Immature natural killer cell (primary cell): ENCODE measurements at regions not wholly inside any gene's neighbourhood (a gene's known extent, or its start where the extent isn't known, plus 50 kb on each side); places are given as distances from the start of the nearest gene placed in this dataset.
"Not testable (repeated sequence)": the region's sequence is repeated elsewhere in the genome, so short reads cannot be mapped to it uniquely, and the experiment has no call there.

Source experiments
- DNase-seq, 3 donors: peaks; one replicate each; pipeline ENCODE4 v3.0.0; 2022; ENCODE audit warnings: mixed read lengths in 1 of 3
- H3K27ac Mint-ChIP-seq, 6 donors: one replicate each; pipeline ENCODE4 v1.8.0; 2020; ENCODE audit warnings: mixed read lengths in 6 of 6, mild to moderate bottlenecking in 5 of 6, inconsistent platforms in 4 of 6, moderate library complexity in 3 of 6
- H3K27me3 Mint-ChIP-seq, 3 donors: one replicate each; pipeline ENCODE4 v1.8.0; 2020 to 2021; ENCODE audit warnings: low read depth in 3 of 3, mild to moderate bottlenecking in 3 of 3, mixed read lengths in 3 of 3, moderate library complexity in 3 of 3, inconsistent platforms in 1 of 3
- H3K36me3 Mint-ChIP-seq, 3 donors: one replicate each; pipeline ENCODE4 v1.8.0; 2020; ENCODE audit warnings: mixed read lengths in 3 of 3, inconsistent platforms in 2 of 3, mild to moderate bottlenecking in 2 of 3
- H3K4me1 Mint-ChIP-seq, 2 donors: one replicate each; pipeline ENCODE4 v1.8.0; 2020; ENCODE audit warnings: inconsistent platforms in 2 of 2, mild to moderate bottlenecking in 2 of 2, mixed read lengths in 2 of 2, moderate library complexity in 1 of 2
- H3K4me3 Mint-ChIP-seq, 5 donors: one replicate each; pipeline ENCODE4 v1.8.0; 2020; ENCODE audit warnings: mild to moderate bottlenecking in 5 of 5, mixed read lengths in 5 of 5, inconsistent platforms in 3 of 5, moderate library complexity in 3 of 5
- H3K9me3 Mint-ChIP-seq, 6 donors: one replicate each; pipeline ENCODE4 v1.8.0; 2020; ENCODE audit warnings: mild to moderate bottlenecking in 6 of 6, mixed read lengths in 6 of 6, inconsistent platforms in 4 of 6, moderate library complexity in 3 of 6

GRCh38 chr14:53362916-53363315 lies 209.8 kb upstream of the DDHD1 start:
- H3K4me1 Mint-ChIP-seq, H3K27me3 Mint-ChIP-seq, H3K27ac Mint-ChIP-seq, H3K9me3 Mint-ChIP-seq, H3K4me3 Mint-ChIP-seq, DNase-seq: not testable (repeated sequence)
- H3K36me3 Mint-ChIP-seq, result peaks cover 0 to 10% (median 4%) of the 10 kb centered on the region in 3 donors

GRCh38 chr14:53360829-53361228 lies 207.7 kb upstream of the DDHD1 start:
- peaks cover 0 to 2% (median 0%) of the 10 kb centered on the region in 6 donors for H3K9me3 Mint-ChIP-seq
- peaks cover 0 to 10% (median 4%) of the 10 kb centered on the region in 3 donors for H3K36me3 Mint-ChIP-seq
- no peak overlapping the region for H3K27ac Mint-ChIP-seq
- no peak overlapping the region for H3K4me3 Mint-ChIP-seq
- DNase-seq, result no peak
- H3K4me1 Mint-ChIP-seq, result no peaks in the 10 kb centered on the region
- peaks cover 0 to 3% (median 0%) of the 10 kb centered on the region in 3 donors for H3K27me3 Mint-ChIP-seq

GRCh38 chr14:53358166-53358565 lies 205.0 kb upstream of the DDHD1 start:
- DNase-seq, result no peak
- H3K36me3 Mint-ChIP-seq, result peaks cover 0 to 10% (median 8%) of the 10 kb centered on the region in 3 donors
- H3K27ac Mint-ChIP-seq, result no peak overlapping the region
- H3K9me3 Mint-ChIP-seq, result peaks cover 0 to 2% (median 0%) of the 10 kb centered on the region in 6 donors
- no peak overlapping the region for H3K4me3 Mint-ChIP-seq
- H3K27me3 Mint-ChIP-seq, result peaks cover 0 to 3% (median 0%) of the 10 kb centered on the region in 3 donors
- H3K4me1 Mint-ChIP-seq, result peaks cover 1 to 6% of the 10 kb centered on the region in 2 donors

- no peak for DNase-seq
- Mint-ChIP-seq H3K9me3 (peaks cover 0 to 2% (median 0%) of the 10 kb centered on the region in 6 donors), H3K27ac (no peak overlapping the region), H3K36me3 (peaks cover 4 to 8% (median 6%) of the 10 kb centered on the region in 3 donors), H3K4me3 (no peak overlapping the region), H3K4me1 (peaks cover 1 to 6% of the 10 kb centered on the region in 2 donors), H3K27me3 (peaks cover 0 to 3% (median 0%) of the 10 kb centered on the region in 3 donors)
These were observed 203.4 kb upstream of the DDHD1 start for GRCh38 chr14:53356361-53357150.

GRCh38 chr14:53355581-53356112 lies 202.5 kb upstream of the DDHD1 start:
- H3K27ac Mint-ChIP-seq, result no peak overlapping the region

GRCh38 chr14:53354336-53354735 lies 201.2 kb upstream of the DDHD1 start:
- Mint-ChIP-seq H3K36me3 (peaks cover 4 to 11% (median 7%) of the 10 kb centered on the region in 3 donors), H3K27me3 (peaks cover 0 to 2% (median 0%) of the 10 kb centered on the region in 3 donors), H3K4me1 (peaks cover 1 to 6% of the 10 kb centered on the region in 2 donors), H3K9me3 (peaks cover 0 to 2% (median 0%) of the 10 kb centered on the region in 6 donors), H3K27ac (no peak overlapping the region), H3K4me3 (no peak overlapping the region)
- DNase-seq, result no peak

More at GRCh38 chr14:53355581-53356112, 202.5 kb upstream of the DDHD1 start:
- H3K4me1 Mint-ChIP-seq, result peaks cover 1 to 6% of the 10 kb centered on the region in 2 donors
- H3K4me3 Mint-ChIP-seq, result no peak overlapping the region
- peaks cover 4 to 10% (median 10%) of the 10 kb centered on the region in 3 donors for H3K36me3 Mint-ChIP-seq
- H3K27me3 Mint-ChIP-seq, result peaks cover 0 to 3% (median 0%) of the 10 kb centered on the region in 3 donors
- no peak for DNase-seq
- peaks cover 0 to 2% (median 0%) of the 10 kb centered on the region in 6 donors for H3K9me3 Mint-ChIP-seq

- Mint-ChIP-seq H3K36me3 (peaks cover 4 to 8% (median 4%) of the 10 kb centered on the region in 3 donors), H3K27me3 (peaks cover 0 to 2% (median 0%) of the 10 kb centered on the region in 3 donors), H3K4me1 (peaks cover 1 to 6% of the 10 kb centered on the region in 2 donors), H3K4me3 (no peak overlapping the region), H3K27ac (no peak overlapping the region), H3K9me3 (no peaks in the 10 kb centered on the region)
- DNase-seq, result no peak
These were observed 197.7 kb upstream of the DDHD1 start for GRCh38 chr14:53350866-53351265.

GRCh38 chr14:53350429-53350828 lies 197.3 kb upstream of the DDHD1 start:
- no peak overlapping the region for H3K27ac Mint-ChIP-seq
- no peak overlapping the region for H3K4me3 Mint-ChIP-seq
- H3K36me3 Mint-ChIP-seq, result peaks cover 4 to 8% (median 4%) of the 10 kb centered on the region in 3 donors
- peaks cover 0 to 2% (median 0%) of the 10 kb centered on the region in 3 donors for H3K27me3 Mint-ChIP-seq
- H3K9me3 Mint-ChIP-seq, result no peaks in the 10 kb centered on the region
- DNase-seq, result no peak
- H3K4me1 Mint-ChIP-seq, result peaks cover under 1 to 3% of the 10 kb centered on the region in 2 donors

GRCh38 chr14:53346988-53347387 lies 193.9 kb upstream of the DDHD1 start:
- DNase-seq, result no peak
- H3K4me1 Mint-ChIP-seq, result no peaks in the 10 kb centered on the region
- peaks cover under 1 to 4% (median 4%) of the 10 kb centered on the region in 3 donors for H3K36me3 Mint-ChIP-seq
- no peak overlapping the region for H3K4me3 Mint-ChIP-seq
- no peak overlapping the region for H3K27ac Mint-ChIP-seq
- H3K9me3 Mint-ChIP-seq, result no peaks in the 10 kb centered on the region
- peaks cover 0 to 2% (median 0%) of the 10 kb centered on the region in 3 donors for H3K27me3 Mint-ChIP-seq

- Mint-ChIP-seq H3K4me1 (no peaks in the 10 kb centered on the region), H3K27ac (no peak overlapping the region), H3K27me3 (peaks cover 0 to 2% (median 0%) of the 10 kb centered on the region in 3 donors), H3K36me3 (no peaks in the 10 kb centered on the region), H3K9me3 (peaks cover 0 to 2% (median 0%) of the 10 kb centered on the region in 6 donors), H3K4me3 (no peak overlapping the region)
- no peak for DNase-seq
These were observed 188.2 kb upstream of the DDHD1 start for GRCh38 chr14:53341324-53341723.

GRCh38 chr14:53338192-53338591 lies 185.1 kb upstream of the DDHD1 start:
- Mint-ChIP-seq H3K4me3 (no peak overlapping the region), H3K27ac (no peak overlapping the region), H3K9me3 (peaks cover 0 to 2% (median 0%) of the 10 kb centered on the region in 6 donors), H3K27me3 (peaks cover 0 to 2% (median 1%) of the 10 kb centered on the region in 3 donors), H3K4me1 (no peaks in the 10 kb centered on the region), H3K36me3 (peaks cover 0 to 7% (median 0%) of the 10 kb centered on the region in 3 donors)
- DNase-seq, result no peak

- peaks cover 0 to 2% (median 0%) of the 10 kb centered on the region in 6 donors for H3K9me3 Mint-ChIP-seq
- no peak overlapping the region for H3K27ac Mint-ChIP-seq
- no peak for DNase-seq
- H3K4me3 Mint-ChIP-seq, result no peak overlapping the region
- H3K27me3 Mint-ChIP-seq, result peaks cover 0 to 2% (median 1%) of the 10 kb centered on the region in 3 donors
- no peaks in the 10 kb centered on the region for H3K4me1 Mint-ChIP-seq
- H3K36me3 Mint-ChIP-seq, result peaks cover 0 to 7% (median 0%) of the 10 kb centered on the region in 3 donors
These were observed 183.6 kb upstream of the DDHD1 start for GRCh38 chr14:53336729-53337128.

- Mint-ChIP-seq H3K27me3 (peaks cover 0 to 1% (median 0%) of the 10 kb centered on the region in 3 donors), H3K9me3 (peaks cover 0 to 2% (median 0%) of the 10 kb centered on the region in 6 donors), H3K36me3 (peaks cover 0 to 7% (median 0%) of the 10 kb centered on the region in 3 donors), H3K27ac (no peak overlapping the region), H3K4me3 (no peak overlapping the region), H3K4me1 (no peaks in the 10 kb centered on the region)
- no peak for DNase-seq
These were observed 180.7 kb upstream of the DDHD1 start for GRCh38 chr14:53333809-53334208.

GRCh38 chr14:53331921-53332320 lies 178.8 kb upstream of the DDHD1 start:
- H3K4me1 Mint-ChIP-seq, result no peaks in the 10 kb centered on the region
- peaks cover 0 to 7% (median 5%) of the 10 kb centered on the region in 3 donors for H3K36me3 Mint-ChIP-seq
- no peak for DNase-seq
- peaks cover 0 to 1% (median 0%) of the 10 kb centered on the region in 6 donors for H3K9me3 Mint-ChIP-seq
- H3K4me3 Mint-ChIP-seq, result no peak overlapping the region
- no peak overlapping the region for H3K27ac Mint-ChIP-seq
- peaks cover 0 to 1% (median 0%) of the 10 kb centered on the region in 3 donors for H3K27me3 Mint-ChIP-seq
